Gastroesophageal sphincter (tissue), 3 donors: ENCODE measurements at regions not wholly inside any gene's neighbourhood (a gene's known extent, or its start where the extent isn't known, plus 50 kb on each side); places are given as distances from the start of the nearest gene placed in this dataset.
"Not testable (repeated sequence)": the region's sequence is repeated elsewhere in the genome, so short reads cannot be mapped to it uniquely, and the experiment has no call there.

Source experiments
- CTCF ChIP-seq, 4 experiments: fragments of 200-600 bp in 2 of 4; fragments of 450-650 bp in 2 of 4; sonication (generic) in 1 of 4; IDR thresholded peaks; one replicate each; pipeline ENCODE4 v1.5.1; 2017 to 2019; ENCODE audit warnings: antibody characterized with exemption in 4 of 4, mild to moderate bottlenecking in 2 of 4, moderate library complexity in 2 of 4
- POLR2A ChIP-seq, 2 donors: fragments of 450-650 bp; IDR thresholded peaks; one replicate each; pipeline ENCODE4 v1.6.1; 2017; ENCODE audit warnings: antibody characterized with exemption in 2 of 2, mild to moderate bottlenecking in 2 of 2, moderate library complexity in 1 of 2
- POLR2AphosphoS5 ChIP-seq: sonication (generic); formaldehyde crosslinking; IDR thresholded peaks from one replicate; pipeline ENCODE4 v1.6.1; 2017; ENCODE audit warnings: antibody characterized with exemption

- not testable (repeated sequence) for TF ChIP-seq CTCF (IDR thresholded peaks at IDR 0.05); POLR2AphosphoS5; POLR2A (IDR thresholded peaks at IDR 0.05)
These were observed 359.7 kb downstream of the TEX29 start for GRCh38 chr13:111680100-111680499.
